ENCODE measurements at regions not wholly inside any gene's neighbourhood (a gene's known extent, or its start where the extent isn't known, plus 50 kb on each side); places are given as distances from the start of the nearest gene placed in this dataset.

DNA sequence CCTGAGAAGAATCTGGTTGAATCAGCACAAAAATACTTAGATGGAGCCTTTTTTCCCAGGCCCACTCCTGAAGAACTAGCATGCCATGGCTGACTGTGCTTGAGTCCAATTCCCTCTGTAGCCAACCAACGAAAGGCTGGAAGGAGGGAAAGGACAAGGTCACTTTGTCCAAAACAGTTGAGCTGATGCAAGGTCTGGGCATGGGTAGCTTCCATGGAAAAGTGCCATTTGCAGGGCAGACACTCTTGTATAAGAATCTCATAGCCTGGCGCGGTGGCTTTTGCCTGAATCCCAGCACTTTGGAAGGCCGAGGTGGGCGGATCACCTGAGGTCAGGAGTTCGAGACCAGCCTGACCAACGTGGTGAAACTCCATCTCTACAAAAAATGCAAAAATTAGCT is 125.0 kb upstream of the LGSN start:
- TF ChIP-seq, protein P1, sequence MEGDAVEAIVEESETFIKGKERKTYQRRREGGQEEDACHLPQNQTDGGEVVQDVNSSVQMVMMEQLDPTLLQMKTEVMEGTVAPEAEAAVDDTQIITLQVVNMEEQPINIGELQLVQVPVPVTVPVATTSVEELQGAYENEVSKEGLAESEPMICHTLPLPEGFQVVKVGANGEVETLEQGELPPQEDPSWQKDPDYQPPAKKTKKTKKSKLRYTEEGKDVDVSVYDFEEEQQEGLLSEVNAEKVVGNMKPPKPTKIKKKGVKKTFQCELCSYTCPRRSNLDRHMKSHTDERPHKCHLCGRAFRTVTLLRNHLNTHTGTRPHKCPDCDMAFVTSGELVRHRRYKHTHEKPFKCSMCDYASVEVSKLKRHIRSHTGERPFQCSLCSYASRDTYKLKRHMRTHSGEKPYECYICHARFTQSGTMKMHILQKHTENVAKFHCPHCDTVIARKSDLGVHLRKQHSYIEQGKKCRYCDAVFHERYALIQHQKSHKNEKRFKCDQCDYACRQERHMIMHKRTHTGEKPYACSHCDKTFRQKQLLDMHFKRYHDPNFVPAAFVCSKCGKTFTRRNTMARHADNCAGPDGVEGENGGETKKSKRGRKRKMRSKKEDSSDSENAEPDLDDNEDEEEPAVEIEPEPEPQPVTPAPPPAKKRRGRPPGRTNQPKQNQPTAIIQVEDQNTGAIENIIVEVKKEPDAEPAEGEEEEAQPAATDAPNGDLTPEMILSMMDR (conservative IDR thresholded peaks at IDR 0.05 in 1 of 2, IDR thresholded peaks at IDR 0.05 in 1 of 2; ENCODE audit: low read depth in 1 of 2, low read length in 2 of 2) = no peak
- TF ChIP-seq EZH2 (IDR thresholded peaks at IDR 0.05; ENCODE audit: low read length, missing control alignments) = no peak
